ENCODE measurements at regions not wholly inside any gene's neighbourhood (a gene's known extent, or its start where the extent isn't known, plus 50 kb on each side); places are given as distances from the start of the nearest gene placed in this dataset.

DNA sequence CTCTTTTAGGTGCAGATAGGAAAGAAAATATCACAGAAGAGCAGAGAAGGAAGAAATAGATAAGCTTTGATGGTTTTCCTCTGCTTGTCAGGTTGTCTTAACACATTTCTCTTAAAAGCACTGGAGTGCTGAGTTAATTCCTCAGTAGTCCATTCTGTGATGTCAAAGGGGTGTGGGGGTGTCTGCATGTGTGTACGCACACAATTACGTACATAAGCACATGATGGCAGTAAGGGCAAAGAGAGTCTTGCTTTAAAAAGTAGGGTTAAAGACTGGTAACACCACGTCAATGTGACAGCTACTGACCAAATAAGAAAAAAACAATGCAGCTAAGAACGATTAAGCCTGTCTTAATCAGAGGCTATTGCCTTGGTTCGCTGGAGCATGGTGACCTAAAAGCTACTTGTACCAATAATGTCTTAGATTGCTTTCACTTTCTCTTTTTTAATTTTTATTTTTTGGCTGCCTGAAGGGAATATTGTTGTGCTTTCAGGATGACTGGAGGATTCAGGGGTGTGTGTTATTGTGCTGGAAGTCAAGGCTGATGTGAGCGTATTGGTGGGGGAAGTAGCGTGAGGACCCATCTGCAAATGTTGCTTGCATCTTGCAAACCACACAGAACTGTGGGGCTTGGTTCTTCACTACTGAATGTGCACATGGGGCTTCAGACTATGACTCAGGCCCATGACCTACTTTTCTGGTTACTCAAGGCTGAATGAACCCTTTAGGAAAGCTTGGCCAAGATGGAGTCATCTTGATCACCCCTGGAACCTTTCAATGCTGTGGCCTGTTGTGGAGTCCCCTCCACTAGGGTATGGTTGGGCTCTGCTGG, 417.8 kb upstream of the TPM1 start:
- no peak for DNase-seq

DNA sequence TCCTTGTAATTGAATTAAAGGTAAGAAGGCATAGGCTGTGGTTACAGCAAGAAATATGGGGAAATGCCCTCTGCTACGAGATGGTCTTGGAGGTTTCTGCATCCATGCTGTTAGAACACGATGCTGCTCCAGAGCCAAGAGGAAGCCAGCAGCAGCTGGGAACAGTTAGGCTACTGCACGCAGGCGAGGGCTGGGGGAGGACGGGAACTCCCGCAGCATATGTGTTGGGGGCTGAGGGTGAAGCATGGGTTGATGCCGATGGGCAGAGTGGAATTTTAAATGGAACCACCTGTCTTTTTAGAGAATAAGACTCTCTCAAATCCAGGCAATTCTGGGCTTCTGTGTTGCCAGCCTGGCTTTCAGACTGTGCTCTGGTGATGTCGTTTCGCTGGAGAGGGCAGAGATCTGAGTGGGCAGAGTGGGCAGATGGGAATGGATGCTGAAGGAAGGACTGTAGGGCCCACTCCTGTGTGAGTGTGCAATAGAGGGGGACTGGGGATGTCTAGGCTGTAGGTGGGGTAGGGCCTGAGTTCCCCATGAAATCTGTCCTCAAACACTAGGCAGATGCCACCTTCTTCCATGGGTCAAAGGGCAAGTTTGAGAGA, 417.0 kb upstream of the TPM1 start:
- no peak for DNase-seq

DNA sequence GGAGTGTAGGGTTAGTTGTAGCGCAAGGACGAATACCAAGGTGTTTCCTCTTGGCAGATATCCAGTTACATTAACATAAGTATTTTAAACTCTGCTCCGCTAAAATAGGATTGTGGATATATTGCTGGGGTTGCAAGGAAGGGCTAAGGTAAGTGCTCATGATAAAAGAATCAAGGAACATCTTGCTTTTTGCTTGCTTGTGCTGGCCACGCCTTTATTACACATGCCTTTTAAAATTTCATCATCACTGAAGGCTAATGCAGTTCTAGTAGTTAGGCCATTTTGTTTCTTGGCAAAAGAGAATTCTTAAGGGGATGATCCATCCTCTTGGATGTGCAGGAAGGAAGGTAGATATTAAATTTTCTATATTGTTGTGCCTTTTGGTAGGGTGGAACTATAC, 415.6 kb upstream of the TPM1 start:
- no peak for DNase-seq

DNA sequence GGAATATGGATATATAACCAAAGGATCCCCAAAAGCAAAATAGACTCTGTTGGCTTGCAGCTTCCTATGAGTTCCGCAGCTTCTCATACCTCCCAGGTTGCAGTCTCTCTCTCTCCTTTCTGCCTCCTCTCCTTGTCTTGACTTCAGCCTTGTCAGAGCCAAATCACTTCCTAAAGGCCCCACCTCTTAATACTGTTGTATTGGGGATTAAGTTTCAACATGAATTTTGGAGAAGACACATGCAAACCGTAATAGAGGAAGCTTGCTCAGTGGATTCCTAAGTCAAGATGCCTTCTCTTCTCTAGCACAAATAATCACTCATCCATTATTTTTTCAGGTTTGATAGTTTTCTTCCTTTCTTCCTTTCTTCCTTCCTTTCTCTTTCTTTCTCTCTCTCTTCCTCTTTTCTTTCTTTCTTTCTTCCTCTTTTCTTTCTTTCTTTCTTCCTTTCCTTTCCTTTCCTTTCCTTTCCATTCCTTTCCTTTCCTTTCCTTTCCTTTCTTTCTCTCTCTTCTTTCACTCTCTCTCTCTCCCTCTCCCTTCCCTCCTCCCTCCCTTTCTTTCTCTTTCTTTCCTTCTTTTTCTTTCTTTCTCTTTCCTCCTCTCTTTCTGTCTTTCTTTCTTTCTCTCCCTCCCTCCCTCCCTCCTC, 411.3 kb upstream of the TPM1 start:
- no peak for DNase-seq

DNA sequence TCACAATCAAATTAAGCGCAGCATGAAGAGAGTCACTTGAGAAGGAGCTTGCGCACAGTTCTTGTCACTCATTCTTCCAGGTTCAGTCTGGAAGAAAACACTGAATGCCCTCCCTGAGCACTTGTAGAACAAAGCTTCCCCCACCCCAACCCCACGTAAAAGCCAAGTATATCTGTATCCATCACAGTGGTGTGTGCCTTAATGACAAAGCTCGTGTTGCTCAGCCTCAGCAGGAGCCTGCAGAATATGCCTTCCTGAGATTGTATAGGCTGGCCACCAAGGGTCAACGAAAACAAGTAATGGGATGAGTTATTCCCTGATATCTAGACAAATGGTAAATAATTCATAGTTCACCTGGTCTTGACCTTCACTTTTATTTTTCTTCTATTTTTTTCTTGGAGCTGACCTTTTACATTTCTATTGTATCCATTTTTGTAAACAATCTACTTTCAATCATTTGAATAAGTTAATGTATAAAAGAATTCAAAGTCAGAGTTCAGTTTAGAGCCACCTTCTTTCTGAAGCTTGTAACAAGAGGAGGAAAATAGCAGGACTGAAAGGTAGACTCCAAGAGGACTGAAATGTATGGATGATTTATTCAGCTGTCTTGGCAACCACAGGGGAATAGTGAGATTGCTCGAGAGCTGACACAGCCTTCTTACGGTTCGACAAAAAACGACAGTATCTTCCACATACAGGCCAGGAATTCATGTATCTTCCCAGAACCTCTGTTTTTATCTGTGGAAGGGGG, 405.5 kb upstream of the TPM1 start:
- no peak for DNase-seq

DNA sequence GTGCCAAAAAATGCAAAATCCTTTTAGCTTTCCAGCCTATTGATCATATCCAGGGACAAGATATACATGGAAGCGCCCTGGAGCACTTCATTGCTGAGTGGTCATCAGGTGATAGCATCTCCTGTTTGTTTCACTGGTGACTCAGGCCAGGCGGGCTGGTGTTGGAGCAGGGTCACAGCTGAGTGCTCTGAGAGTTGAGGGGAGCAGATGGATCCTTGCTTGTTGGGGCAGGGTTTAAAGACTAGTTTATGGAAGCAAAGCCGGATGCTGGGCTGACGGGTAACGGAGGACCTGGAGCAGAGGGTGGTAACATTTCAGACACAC, 405.0 kb upstream of the TPM1 start:
- no peak for DNase-seq

DNA sequence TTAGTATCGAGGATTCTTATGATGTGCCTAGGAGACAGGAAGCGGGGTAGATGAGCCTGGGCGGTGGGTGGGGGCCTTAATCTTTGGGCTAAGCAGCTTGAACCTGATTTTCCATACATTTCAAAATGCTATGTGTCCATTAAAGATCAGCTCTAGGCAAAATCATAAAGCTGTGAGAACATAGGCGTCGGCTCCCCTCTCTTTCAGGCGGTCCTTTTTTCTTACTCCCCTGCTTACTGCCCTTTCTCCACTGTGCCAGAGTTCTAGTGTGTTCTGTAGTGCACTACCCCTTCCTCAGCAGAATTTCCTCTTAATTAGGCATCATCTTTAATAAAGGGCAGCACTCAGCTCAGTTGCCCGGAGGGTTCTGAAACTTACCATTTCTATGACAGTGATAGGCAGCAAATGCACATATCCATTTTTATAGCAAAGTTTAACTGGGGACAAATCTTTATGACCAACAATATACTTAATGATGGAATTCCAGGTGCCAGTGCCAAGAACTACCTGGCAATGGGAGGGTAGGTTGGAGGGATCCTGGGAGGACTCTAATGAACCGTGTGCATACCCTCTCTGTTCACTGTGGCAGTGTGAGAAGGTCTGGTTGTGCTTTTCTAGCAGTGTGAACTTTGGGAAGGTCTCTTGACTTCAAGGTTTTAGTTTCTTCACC, 404.5 kb upstream of the TPM1 start:
- DNase-seq = no peak

DNA sequence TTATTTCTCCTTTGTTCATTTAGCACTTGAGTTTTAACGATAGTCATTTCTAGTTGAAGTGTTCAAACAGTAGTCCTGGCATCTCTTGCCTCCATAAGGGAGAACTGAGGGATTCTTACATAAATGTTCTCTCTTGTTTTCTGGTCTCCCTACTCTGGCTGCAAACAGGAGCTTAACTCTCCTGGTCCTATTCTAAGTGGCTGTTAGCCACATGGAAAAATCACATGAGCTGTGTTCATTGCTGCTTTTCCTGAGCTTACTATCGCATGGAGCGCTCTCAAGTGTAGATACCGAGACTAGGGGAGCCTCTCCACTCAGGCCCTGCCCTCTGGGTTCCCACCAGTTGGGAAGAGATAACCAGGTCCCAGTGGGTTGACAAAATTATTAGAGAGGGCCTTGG, 403.1 kb upstream of the TPM1 start:
- DNase-seq = no peak

DNA sequence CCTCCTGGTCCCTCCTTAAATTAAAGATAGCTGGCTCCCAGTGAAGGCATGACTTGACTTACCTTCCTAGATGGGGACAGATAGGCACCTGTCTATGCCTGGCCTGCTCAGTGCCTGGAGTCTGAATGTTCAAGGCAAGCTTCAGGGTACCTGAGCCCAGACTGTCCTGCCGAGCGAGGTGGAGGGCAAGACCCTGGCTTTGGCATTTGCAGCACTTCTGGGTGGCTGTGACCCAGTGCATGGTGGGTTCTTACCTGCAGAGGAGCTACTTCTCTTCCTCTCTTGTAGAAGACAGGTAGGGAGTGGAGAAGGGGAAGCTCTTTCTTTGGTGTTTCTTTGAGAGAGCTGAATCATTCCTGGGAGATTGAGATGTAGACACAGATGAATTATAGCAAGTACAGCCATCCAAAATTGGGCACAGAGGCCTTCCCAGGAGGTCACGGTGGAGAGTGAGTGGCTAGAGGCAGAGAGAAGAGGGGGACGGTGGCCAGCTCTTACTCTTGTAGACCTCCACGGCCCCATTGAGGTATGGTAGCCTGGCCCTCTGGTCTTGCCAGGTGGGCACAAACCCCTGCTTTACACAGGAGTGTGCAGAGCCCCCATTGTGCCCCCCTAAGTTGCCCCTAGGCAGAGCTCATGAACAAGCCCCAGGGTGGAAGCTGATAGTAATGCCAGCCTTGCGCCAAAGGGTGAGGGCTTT, 402.5 kb upstream of the TPM1 start:
- no peak for DNase-seq

DNA sequence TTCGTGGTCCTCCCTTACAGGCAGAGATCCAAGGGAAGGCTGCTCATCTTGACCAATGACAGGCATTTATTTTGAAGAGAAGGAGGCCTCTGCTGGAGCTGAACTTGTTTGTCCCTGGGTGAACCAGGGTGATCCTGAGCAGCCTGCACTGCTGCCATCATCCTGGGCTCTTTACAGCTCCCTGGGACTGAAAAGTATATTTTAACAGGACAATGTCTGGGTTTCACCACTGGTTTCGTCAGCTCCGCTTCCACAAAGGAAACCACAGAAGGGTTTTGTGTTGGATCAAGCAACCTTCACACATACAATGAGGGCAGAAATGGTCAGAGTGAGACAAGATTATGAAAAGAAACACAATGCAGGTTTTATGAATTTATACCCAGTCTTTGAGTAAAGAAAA, 400.7 kb upstream of the TPM1 start:
- DNase-seq = no peak

DNA sequence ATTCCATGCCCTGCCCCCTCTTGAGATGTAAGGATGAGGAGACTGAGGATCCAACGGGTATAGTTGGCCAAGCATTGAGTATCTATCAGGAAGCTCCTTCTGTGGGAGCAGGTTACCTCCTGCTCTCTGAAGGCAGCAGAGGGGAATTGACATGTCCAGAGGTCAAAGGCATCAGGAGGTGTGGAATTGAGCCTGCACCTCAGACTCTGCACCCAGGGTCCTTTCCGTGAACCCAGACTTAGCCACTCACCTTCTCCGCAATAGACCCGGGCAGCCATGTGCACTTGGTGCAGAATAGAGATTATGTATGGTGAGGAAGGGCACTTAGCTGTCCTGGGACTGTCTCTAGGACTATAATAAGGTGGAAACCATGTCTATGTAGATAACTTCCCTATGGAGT, 399.0 kb upstream of the TPM1 start:
- DNase-seq = no peak

DNA sequence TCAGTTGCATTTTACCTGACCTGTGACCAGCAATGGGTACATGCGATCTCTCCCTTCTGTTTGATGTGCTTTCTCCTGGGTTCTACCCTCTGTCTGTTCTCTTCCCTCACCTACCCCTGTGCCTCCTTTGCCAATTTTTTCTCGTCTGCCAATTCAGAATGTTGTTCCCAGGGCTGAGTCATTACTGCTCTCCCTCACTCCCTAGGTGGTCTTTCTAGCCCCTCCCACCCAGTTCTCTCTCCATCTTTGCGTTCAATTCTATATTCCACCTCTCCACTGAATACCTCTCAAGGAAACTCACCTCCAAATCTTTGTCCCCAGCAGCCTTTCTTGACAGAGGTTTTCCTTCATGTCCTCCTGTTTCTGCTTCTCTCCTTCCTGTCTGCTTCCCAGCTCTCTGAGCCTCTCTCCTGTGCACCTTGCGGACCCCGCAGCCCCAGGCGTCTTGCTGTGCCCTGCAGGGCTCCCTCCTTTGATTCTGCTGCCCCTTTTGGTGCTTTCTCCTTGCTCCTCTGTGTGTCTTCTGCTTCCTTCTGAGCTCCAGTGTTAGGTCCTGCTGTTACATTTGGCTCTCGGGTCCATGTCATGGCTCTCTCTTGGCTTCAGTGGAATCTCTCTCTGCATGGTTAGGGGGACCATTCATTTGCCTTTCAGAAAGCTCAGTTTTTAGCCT, 398.2 kb upstream of the TPM1 start:
- DNase-seq = no peak

DNA sequence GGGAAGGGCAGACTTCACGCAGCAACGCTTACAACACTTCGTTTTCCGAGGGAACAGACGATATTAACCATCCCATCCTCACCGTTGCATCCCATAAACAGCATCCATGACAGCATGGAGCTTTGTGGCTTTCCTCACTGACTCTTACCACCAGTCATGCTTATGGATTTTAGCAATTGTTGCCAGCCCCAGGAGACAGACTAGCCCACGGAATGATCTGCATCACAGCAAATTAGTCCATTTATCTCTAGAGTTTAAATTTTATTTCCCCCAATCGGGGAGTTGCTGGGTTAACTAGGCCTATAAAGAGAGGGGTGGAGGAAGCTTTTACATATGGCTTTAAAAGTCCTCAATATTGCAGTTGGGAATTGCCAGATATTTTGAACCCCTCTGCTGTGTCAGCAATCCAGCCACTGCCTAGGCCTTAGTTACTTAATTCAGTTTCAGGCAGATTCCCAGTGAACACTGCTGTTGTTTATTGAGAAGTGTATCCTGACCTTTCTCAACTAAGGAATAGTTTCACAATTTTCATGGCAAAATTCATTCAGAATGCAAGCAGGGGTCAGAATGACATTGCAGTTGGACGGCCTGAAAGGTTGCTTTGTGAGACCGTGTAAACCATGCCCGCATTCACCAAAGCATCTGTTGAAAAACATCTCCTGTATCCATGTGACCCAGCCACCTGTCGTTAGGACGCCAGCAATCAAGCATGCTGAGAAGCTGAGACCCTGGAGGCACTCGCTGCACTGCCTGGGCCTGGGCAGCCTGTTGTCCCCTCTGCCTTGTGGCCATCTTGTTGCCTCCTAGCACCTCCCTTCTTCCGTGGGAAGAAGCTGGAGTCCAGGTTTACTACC, 397.4 kb upstream of the TPM1 start:
- DNase-seq = no peak

DNA sequence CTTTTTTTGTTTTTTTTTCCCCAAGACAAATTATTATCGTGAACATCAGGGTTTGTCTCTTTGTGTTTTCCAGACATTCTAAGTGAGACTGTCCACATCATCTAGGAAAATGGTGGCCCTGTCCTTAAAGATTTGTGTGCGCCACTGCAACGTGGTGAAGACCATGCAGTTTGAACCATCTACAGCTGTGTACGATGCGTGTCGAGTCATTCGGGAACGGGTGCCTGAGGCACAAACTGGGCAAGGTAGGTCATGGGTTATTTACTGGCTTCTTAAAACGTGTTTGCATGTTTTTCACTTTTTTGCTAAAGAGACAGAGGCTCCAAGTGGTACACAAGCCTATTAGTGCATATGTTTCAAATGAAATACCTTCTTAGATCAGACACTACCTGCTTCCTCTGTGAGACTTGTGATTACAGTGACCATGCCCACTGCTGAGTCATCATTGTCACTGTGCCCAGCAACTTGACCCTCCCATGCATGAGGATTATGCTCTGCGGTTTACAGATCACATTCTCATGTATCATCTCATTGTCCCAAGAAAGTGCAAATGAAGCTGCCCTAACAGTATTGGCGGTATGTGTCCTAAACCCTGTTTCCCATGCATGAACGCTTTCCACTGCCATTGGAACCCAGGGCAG, 395.2 kb upstream of the TPM1 start:
- no peak for DNase-seq

DNA sequence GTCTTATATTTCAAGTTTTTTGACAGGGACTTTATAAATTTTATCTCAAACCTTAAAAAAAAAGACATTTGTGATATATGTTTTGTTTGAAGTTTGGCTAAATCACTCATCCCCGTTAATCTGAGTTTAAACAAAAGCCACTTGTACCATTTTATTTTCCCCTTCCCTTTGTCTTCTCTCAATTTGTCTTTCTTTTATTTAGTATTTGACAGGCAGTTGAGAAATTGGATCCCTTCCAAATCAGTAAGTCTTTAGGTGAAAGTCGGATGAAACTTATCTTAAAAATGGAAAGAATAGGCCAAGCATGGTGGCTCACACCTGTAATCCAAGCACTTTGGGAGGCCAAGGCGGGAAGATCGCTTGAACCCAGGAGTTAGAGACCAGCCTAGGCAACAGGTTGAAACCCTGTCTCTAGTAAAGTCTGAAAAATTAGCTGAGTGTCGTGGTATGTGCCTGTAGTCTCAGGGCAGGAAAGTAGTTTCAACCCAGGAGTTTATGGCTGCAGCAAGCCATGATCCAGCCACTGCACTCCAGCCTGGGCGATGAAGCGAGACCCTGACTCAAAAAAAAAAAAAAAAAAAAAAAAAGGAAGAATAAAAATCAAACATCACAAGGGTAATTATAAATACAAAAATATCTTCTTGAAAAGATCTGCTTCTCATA, 394.6 kb upstream of the TPM1 start:
- DNase-seq = no peak

DNA sequence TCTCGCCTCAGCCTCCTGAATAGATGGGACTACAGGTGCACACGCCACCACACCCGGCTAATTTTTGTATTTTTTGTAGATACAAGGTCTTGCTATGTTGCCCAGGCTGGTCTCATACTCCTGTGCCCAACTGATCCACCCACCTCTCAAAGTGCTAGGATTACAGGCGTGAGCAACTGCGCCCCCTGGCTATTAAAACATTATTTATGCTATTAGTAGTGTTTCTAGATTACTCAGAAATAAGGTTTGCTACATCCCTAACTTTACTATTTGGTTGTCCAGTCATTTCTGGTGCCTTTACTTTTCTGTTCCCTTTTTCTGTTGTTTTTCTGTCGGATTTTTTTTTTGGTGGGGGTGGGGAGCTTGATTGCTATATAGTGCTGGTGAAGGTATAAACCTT, 393.6 kb upstream of the TPM1 start:
- DNase-seq = no peak

DNA sequence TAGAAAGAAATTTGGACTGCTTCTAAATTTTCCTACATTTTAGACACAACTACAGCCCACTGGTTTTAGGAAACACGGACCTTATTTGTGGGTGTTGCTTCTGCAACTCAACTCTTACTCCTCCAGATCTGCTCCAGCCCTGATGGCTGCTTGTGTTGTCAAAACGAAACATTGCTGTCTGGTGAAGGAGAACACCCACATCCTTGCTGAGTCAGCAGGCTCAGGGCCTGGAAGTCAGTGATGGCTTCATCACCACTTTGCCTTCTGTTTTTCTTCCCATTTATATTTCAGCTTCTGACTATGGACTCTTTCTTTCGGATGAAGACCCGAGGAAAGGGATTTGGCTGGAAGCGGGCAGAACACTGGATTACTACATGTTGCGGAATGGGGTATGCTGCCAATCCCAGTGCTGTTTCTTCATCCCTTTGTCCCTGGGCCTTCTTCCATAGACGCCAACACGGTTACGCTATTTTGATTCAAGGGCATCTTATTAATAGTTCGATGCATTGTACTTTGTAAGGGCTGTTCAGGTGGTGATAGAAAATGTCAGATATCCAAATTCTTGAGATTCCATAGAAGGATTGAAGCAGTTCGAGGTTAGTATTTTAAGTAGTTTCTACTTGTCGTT, 392.6 kb upstream of the TPM1 start:
- DNase-seq = no peak

DNA sequence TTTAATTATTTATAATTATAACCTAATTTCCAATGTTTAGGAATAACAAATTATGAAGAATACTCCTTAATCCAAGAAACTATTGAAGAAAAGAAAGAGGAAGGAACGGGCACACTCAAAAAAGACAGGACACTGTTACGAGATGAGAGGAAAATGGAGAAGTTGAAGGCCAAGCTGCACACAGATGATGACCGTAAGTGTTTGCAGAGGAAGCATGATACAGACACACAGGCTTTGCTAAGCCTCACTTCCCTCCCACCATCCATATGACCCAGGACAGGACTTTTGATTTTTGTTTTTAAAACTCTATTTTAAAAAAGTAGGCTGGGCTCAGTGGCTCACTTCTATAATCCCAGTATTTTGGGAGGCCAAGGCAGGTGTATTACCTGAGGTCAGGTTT, 389.4 kb upstream of the TPM1 start:
- DNase-seq = no peak

DNA sequence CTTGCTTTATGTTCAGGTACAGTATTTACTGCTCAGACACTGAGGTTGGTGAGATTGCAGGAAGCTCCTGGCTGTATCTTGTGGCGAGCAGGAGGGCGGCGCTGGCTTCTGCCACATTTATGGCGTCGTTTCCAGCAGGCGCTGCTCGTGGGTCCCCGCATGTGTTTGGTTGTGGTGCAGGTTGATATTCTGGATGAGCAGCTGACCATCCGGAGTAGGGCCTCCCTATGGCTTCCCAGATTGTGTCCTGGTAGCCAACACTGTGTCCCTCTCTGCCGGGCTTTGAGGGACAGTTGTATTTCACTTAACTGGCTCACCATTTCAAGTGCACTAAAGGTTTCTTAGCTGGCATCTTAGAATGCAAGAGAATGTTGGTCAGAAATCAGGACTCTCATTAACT, 386.5 kb upstream of the TPM1 start:
- DNase-seq = no peak

Measured in NCI-H446 (cell line).